GM19455 (cell line): ENCODE measurements at regions not wholly inside any gene's neighbourhood (a gene's known extent, or its start where the extent isn't known, plus 50 kb on each side); places are given as distances from the start of the nearest gene placed in this dataset.

Experiments used
- ATAC-seq: cut with Tn5 transposase; IDR thresholded peaks from one replicate; pipeline ENCODE4 v1.9.1; 2021; ENCODE audit not compliant: unreplicated experiment

GRCh38 chr4:111466811-111467604 lies 678.2 kb upstream of the FAM241A start:
- ATAC-seq = no peak

DNA sequence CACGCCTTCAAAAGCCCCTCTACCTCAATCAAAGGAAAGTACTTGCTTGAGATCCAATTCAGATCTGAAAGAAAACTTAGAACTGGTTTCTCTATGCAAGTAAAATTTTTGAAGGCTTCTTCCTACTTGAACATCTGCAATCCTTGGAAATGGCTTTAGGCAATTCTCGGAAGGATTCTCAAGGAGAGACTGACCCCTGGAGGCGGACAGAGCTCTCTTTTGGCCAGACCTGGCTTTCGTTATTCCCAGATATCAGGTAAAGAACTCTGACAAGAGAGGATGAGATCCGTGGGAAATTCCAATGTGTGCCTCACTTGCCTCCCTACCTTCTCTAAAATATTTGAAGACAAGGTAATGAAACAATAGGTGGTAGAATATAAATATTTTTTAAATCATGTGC lies 670.3 kb upstream of the FAM241A start:
- ATAC-seq = no peak

DNA sequence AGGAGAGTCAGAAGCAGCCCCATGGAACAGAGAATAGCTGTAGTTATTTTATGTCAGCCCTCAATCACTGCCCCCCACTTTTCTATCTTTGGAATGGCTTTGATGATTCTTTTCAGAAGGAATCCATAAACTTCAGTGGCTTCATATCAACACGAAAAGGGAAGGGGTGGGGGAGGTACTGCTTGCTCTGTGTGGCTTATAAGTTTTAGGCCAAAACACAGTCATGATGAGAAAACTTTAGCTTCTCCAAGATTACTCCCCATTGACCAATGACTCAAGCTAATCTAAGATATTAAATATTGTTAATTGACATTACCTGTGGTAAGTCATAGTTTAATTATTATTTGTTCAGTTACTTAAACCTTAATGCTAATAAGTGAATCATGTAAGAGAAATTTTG lies 669.6 kb upstream of the FAM241A start:
- ATAC-seq = no peak

- no peak for ATAC-seq
Measured at GRCh38 chr4:111480510-111480909, 664.7 kb upstream of the FAM241A start.

DNA sequence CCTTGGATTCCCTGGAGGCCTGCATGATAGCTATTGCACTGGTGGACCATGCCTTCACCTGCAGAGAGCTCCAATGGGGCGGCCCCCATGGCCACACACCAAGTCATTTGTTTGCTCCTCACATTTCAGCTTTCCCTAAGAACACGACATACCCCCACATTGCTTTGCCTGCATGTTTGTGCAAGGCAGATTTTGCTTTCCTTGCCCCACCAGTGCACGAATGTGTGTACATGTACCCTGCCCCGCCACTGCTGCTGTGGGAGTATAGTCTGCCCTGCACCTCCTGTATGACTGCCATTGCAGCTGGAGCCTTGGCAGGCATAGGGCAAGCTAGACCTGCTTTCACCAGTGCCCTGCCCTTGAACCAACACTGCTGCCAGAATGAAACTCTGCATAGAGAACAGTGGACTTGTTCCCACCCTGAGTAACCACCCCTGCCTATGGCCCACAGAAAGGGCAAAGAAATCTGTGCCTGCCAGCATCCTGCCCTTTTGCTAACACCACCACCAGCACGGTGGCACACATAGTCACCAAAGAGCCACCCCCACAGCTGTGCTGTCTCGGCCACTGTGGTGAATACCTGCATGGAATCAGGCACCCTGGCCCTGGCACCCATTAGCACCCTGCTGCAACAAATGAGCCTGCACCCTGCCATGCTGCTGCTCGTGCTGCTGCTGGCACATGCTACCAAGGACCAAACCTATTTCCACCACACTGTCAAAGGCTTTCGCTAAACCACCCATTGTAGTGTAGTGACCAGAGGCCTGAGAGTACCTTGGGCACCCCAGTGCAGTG lies 661.7 kb upstream of the FAM241A start:
- ATAC-seq = no peak

DNA sequence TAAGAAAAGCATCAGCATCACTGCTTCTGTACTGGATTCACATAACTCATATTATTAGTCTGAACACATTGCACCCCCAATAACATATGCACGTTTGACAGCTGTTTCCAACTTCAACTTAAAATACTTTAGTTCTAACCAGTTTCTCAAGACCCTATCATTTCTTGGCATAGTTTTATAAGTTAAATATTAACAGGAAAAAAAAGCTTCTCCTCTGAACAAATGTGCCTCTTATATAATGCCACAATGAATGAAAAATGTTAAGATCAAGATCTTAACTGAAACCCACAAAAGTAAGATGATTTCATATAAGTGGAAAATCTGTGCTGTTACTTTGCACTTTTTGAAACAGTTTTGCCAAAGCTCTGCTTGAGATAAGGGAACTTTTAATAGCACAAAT lies 652.8 kb upstream of the FAM241A start:
- no peak for ATAC-seq

GRCh38 chr4:111494471-111494870 lies 650.8 kb upstream of the FAM241A start:
- no peak for ATAC-seq

DNA sequence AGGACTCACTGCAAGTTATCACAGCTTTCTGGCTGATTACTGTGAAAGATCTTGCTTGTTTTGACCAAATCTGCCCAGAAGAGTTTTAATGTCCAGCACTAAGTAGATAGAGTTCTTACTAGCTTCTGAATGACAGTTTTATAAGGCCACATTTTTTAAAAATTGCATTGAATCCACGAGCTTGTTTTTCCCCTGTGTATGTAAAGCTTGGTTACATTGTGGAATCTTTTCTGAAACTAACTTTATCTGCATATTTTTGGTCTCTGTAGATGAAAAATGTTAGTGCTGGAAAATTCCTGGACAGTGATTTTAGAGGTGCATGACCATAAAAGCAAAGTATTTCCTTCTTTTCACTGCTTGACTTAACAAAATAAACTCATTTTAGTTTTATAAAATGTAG lies 650.3 kb upstream of the FAM241A start:
- no peak for ATAC-seq

- no peak for ATAC-seq
Measured at GRCh38 chr4:111499291-111499690, 646.0 kb upstream of the FAM241A start.

GRCh38 chr4:111499706-111500105 lies 645.5 kb upstream of the FAM241A start:
- no peak for ATAC-seq

GRCh38 chr4:111500858-111501257 lies 644.4 kb upstream of the FAM241A start:
- ATAC-seq = no peak

DNA sequence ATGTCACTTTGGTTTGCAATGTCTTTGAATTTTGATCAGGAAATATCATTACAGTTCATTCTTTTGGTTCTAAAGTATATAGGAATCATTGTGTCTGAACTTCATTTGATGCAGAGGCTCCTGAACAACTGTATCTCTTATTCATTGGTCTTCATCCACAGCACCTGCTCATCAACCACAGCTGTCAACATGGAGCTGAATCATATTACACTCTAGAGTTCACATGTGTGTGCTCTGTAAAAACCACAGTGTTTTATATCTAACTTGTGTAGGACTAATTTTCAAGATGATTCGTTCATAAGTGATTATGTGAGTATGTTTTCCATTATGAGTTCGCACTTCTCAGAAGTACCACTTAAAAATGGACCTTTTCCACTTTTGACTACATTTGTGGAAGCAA lies 643.3 kb upstream of the FAM241A start:
- ATAC-seq = no peak

GRCh38 chr4:111502626-111503025 lies 642.6 kb upstream of the FAM241A start:
- no peak for ATAC-seq

GRCh38 chr4:111506706-111507105 lies 638.5 kb upstream of the FAM241A start:
- ATAC-seq = no peak

DNA sequence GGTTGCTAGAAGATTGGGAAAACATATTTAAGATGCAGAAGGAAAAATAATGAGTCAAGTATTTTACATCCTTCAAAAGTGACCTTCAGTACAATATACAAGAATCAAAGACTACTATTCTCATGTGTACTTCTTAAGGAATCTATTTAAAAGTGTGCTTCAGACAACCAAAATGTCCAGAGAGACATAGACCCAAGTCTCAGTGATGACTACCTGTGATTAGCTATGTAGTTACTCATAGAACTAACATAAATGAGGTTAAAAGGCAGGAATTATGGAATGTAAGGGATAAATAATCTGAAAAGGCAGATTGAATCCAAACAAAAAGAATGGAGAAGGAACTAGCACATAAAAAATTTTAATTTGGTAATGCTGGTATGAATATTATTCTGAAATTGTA lies 634.7 kb upstream of the FAM241A start:
- no peak for ATAC-seq

DNA sequence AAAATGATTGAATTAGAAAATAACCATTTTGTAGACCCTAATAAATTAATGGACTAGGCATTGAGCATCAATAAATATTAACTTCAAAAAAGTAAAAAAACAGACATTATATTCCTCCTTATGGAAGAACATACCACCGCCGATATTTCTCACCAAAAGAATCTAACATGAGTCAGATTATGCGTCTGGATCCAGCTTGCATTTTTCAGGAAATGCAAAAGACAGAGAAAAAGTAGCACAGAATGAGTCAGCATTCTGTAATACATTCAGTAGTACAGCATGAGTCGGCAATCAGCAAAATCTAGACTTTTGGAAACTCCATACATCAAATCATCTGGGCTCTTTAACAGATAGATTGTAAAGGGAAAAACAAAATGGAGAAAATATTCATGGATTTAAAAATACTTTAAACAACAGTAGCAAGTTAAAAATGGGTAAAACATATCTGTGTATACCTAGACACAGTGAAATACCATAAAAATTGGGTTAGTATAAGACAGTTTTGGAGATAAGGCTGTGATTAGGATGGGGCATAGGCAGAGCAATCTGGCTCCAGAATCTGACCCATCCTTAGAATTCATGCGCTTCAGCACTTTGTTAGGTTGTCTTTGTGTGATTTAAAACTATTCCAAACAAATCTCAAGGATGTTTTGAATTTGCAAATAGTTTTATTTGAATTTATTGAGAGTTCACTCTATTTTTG lies 633.0 kb upstream of the FAM241A start:
- no peak for ATAC-seq

DNA sequence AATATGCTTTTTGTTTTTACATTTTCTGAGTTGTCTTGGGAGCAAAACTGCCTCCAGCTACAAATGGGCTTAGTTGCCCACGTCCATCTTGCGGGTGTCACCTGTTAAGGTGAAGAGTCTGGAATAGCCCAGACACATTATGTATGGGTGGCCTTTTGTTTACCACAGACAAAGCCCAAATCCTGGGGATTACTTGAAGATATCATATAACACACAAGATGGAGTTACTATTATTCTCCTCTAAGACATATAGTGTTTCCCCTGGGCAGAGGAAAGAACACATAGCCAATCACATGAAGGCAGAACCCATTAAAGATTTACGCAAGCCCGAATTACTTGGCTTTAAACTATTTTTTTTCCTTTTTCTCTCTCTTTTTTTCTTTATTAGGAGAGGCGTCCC lies 625.6 kb upstream of the FAM241A start:
- no peak for ATAC-seq

DNA sequence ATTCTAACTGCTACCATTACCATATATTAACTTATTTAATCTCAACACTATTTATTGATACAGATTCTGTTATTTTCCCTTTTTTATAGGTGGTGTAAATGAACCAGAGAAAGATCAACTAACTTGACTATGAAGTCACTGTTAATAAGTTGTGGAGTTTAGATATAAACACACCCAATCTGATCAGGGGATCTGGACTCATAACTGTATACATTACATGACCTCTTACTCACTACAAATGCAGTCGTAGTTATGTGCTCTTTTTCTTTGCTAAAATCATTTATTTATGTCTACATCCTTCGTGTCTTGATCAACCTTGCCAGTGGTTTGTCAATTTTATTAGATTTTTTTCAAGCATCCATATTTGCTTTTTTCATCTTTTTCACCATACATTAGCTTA lies 614.8 kb upstream of the FAM241A start:
- ATAC-seq = no peak

- no peak for ATAC-seq
Measured at GRCh38 chr4:111535792-111536191, 609.5 kb upstream of the FAM241A start.

- ATAC-seq = no peak
Measured at GRCh38 chr4:111537165-111537564, 608.1 kb upstream of the FAM241A start.

GRCh38 chr4:111537871-111538270 lies 607.4 kb upstream of the FAM241A start:
- no peak for ATAC-seq

GRCh38 chr4:111540671-111541070 lies 604.6 kb upstream of the FAM241A start:
- ATAC-seq = no peak
